Mucosa of descending colon (tissue), 3 donors: ENCODE measurements at regions not wholly inside any gene's neighbourhood (a gene's known extent, or its start where the extent isn't known, plus 50 kb on each side); places are given as distances from the start of the nearest gene placed in this dataset.

Experiments used
- ATAC-seq: fragments of 200-7000 bp; cut with Tn5 transposase; one replicate; pipeline ENCODE4 v1.9.1; 2020; ENCODE audit warnings: mild to moderate bottlenecking, moderate library complexity
- DNase-seq, 3 donors: peaks; one replicate each; pipeline ENCODE4 v3.0.0-alpha.2; 2020
- H3K36me3 ChIP-seq: fragments of 200-600 bp; one replicate; pipeline ENCODE4 v1.8.0; 2021; ENCODE audit warnings: low read depth, mild to moderate bottlenecking
- H3K4me1 ChIP-seq: fragments of 200-600 bp; one replicate; pipeline ENCODE4 v1.8.0; 2021; ENCODE audit warnings: low read depth, mild to moderate bottlenecking
- H3K4me3 ChIP-seq: fragments of 200-600 bp; one replicate; pipeline ENCODE4 v1.8.0; 2021; ENCODE audit warnings: mild to moderate bottlenecking
- H3K9me3 ChIP-seq: fragments of 200-600 bp; one replicate; pipeline ENCODE4 v1.8.0; 2021; ENCODE audit warnings: mild to moderate bottlenecking
- CTCF ChIP-seq: fragments of 200-600 bp; IDR thresholded peaks from one replicate; pipeline ENCODE4 v1.8.0; 2022; ENCODE audit warnings: antibody characterized with exemption, mild to moderate bottlenecking
- intact Hi-C, 2 donors: fragments of 100-400 bp; cut with DNase I in 1 of 2; cut with micrococcal nuclease in 1 of 2; formaldehyde crosslinking; loops; one replicate each; pipeline versions ENCODE4 v1.11.0 to v1.11.1; 2022; cut with DNase I, micrococcal nuclease
- donor health status: DM: no; HTN: no; CAD: no; lungs with moderate emphysema.
- donor health status: DM: no; HTN: no; CAD: no.
- donor health status: DM: no; HTN: yes; CAD: no.

DNA sequence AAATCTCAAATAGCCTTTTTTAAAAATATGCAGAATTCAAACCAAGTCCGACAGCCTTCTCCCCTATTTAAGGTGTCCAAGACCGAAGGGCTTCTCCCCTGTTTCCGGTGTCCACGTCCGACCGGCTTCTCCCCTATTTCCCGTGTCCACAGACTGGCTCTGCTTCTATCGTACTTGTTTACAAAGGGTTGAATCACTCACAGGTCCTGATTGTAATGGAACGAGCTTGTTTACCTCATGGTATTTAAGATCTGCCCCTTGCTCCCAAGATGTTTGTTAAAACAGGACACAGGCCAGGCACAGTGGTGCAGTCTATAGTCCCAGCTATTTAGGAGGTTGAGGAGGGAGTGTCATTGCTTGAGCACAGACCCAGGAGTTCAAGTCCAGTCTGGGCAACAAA, 90.4 kb upstream of the ROBO2 start:
- DNase-seq (no peak), ATAC-seq (no peak)
- H3K36me3 ChIP-seq: no peaks in the 10 kb centered on the region
- no peaks in the 10 kb centered on the region for H3K4me1 ChIP-seq
- intact Hi-C loops: no loop called here
- no peaks in the 10 kb centered on the region for H3K9me3 ChIP-seq
- no peak overlapping the region for H3K4me3 ChIP-seq
- TF ChIP-seq CTCF: no peak

DNA sequence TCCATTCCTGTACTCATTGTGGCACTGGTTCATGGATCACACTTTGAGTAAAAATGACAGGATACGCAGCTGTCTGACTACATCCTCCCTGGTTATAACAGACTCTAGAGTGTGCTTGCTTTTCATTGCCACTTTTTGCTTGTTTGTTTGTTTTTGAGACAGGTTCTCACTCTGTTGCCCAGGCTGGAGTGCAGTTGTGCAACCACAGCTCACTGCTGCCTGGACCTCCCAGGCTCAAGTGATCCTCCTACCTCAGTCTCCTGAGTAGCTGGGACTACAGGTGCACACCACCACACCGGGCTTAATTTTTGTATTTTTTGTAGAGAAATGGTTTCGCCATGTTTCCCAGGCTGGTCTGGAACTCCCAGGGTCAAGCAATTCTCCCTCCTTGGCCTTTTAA, 89.3 kb upstream of the ROBO2 start:
- Histone ChIP-seq H3K4me1 (no peaks in the 10 kb centered on the region), H3K4me3 (no peak overlapping the region), H3K36me3 (no peaks in the 10 kb centered on the region), H3K9me3 (no peaks in the 10 kb centered on the region)
- intact Hi-C loops: no loop called here
- DNase-seq: no peak
- no peak for ATAC-seq
- TF ChIP-seq CTCF: no peak

DNA sequence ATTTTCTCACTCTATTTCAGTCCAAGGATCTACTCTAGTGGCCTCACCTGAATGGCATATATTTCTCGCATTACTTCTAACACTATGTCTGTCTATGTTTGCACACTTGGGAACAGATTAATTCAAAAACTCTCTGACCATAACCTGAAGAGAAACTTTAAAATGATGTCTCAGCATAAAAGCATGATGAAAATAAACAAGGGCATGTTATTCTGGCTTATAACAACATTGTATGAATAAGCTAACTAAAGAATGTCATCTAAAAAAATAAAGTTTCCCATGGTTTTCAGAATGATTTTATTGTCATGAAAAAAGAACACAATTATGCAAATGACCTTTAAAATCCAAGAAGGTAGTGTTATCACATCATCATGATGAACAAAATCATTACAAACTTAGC, 85.5 kb upstream of the ROBO2 start:
- Histone ChIP-seq H3K4me3 (no peak overlapping the region), H3K9me3 (no peaks in the 10 kb centered on the region), H3K36me3 (no peaks in the 10 kb centered on the region), H3K4me1 (no peaks in the 10 kb centered on the region)
- no peak for DNase-seq
- intact Hi-C loops: no loop called here
- TF ChIP-seq CTCF: no peak
- no peak for ATAC-seq

- DNase-seq (no peak), ATAC-seq (no peak)
- no peak overlapping the region for H3K4me3 ChIP-seq
- TF ChIP-seq CTCF: no peak
- intact Hi-C loops: no loop called here
- no peaks in the 10 kb centered on the region for H3K36me3 ChIP-seq
- H3K4me1 ChIP-seq: no peaks in the 10 kb centered on the region
- H3K9me3 ChIP-seq: no peaks in the 10 kb centered on the region
Measured at GRCh38 chr3:76958274-76958673, 81.6 kb upstream of the ROBO2 start.

GRCh38 chr3:76958861-76959260, 81.0 kb upstream of the ROBO2 start:
- Histone ChIP-seq H3K4me3 (no peak overlapping the region), H3K36me3 (no peaks in the 10 kb centered on the region), H3K4me1 (no peaks in the 10 kb centered on the region), H3K9me3 (no peaks in the 10 kb centered on the region)
- intact Hi-C loops: no loop called here
- no peak for TF ChIP-seq CTCF
- DNase-seq (no peak), ATAC-seq (no peak)

DNA sequence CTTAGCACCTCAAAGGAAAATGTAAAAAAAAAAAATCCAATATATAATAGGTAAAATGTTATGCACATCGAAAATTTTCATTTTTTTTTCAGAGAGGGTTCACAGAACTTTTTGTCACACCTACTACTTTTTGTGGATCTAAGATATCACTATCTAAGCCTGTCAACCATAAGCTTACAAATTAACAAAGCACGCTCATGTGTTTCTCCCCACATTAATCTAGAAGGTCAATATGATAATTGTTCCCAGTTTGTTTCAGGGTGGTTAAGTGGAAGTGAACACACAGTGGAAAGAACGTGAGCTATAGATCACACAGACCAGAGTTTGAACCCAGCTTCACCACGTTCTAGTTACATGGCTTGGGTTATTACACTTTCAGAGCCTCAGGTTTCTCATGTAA, 78.6 kb upstream of the ROBO2 start:
- Histone ChIP-seq H3K36me3 (no peaks in the 10 kb centered on the region), H3K4me3 (no peak overlapping the region), H3K4me1 (no peaks in the 10 kb centered on the region), H3K9me3 (no peaks in the 10 kb centered on the region)
- ATAC-seq (no peak), DNase-seq (no peak)
- intact Hi-C loops: no loop called here
- no peak for TF ChIP-seq CTCF
